Adrenal gland (tissue), 9 donors: ENCODE measurements at regions not wholly inside any gene's neighbourhood (a gene's known extent, or its start where the extent isn't known, plus 50 kb on each side); places are given as distances from the start of the nearest gene placed in this dataset.

Experiments used
- DNase-seq, 7 donors: peaks; one replicate each; pipeline ENCODE4 v3.0.0-alpha.2; 2019 to 2020
- H3K27ac ChIP-seq, 5 donors: fragments of 200-600 bp; sonication (generic) in 4 of 5; 1 replicate in 3 of 5; 2 replicates in 2 of 5; pipeline versions ENCODE4 v1.5.1 to v1.8.0; 2016 to 2020; ENCODE audit warnings: mild to moderate bottlenecking in 1 of 5
- H3K27me3 ChIP-seq: fragments of 200-600 bp; 2 replicates; pipeline ENCODE4 v1.8.0; 2021
- H3K36me3 ChIP-seq, 2 donors: fragments of 200-600 bp; replicated peaks in 1 of 2; 1 replicate in 1 of 2; 2 replicates in 1 of 2; pipeline versions ENCODE4 v1.5.1 to v1.8.0; 2018 to 2022
- H3K4me1 ChIP-seq, 2 donors: fragments of 200-600 bp; replicated peaks in 1 of 2; 1 replicate in 1 of 2; 2 replicates in 1 of 2; pipeline versions ENCODE4 v1.5.1 to v1.8.0; 2018 to 2021
- H3K4me3 ChIP-seq, 4 donors: fragments of 200-600 bp; sonication (generic) in 3 of 4; one replicate each; pipeline ENCODE4 v1.5.1; 2016 to 2018
- H3K9me3 ChIP-seq, 3 donors: fragments of 200-600 bp; sonication (generic) in 1 of 3; replicated peaks in 1 of 3; 1 replicate in 2 of 3; 2 replicates in 1 of 3; pipeline versions ENCODE4 v1.5.1 to v1.8.0; 2016 to 2021
- POLR2A ChIP-seq, 2 donors: fragments of 450-650 bp; IDR thresholded peaks; one replicate each; pipeline ENCODE4 v1.6.1; 2017; ENCODE audit warnings: antibody characterized with exemption in 2 of 2, mild to moderate bottlenecking in 2 of 2, moderate library complexity in 1 of 2
- WGBS, 4 donors: extraction: QIAGEN DNeasy Blood & Tissue Kit in 2 of 4; methylation state at CpG; one replicate each; pipeline versions ENCODE4 v1.1.5 to v1.1.7; 2013 to 2017; 5-methylcytosine and 5-hydroxymethylcytosine counted together
- intact Hi-C, 2 donors: fragments of 100-400 bp; cut with DNase I; formaldehyde crosslinking; loops; one replicate each; pipeline versions ENCODE4 v1.14.1 to v1.15.0; 2022 to 2023
- TF ChIP-seq, protein P1 (sequence below), 6 experiments: fragments of 450-650 bp in 4 of 6; fragments of 200-600 bp in 2 of 6; sonication (generic) in 1 of 6; IDR thresholded peaks; 1 replicate in 5 of 6; 2 replicates in 1 of 6; pipeline versions ENCODE4 v1.5.1 to v1.8.0; 2016 to 2021; ENCODE audit warnings: antibody characterized with exemption in 6 of 6, mild to moderate bottlenecking in 2 of 6, moderate library complexity in 1 of 6
- donor health status: healthy with polysubstance abuse.
- donor health status: Bipolar disorder and iron deficiency.
- donor health status: DM: yes; HTN: yes; CAD: no.
- donor health status: DM: no; HTN: no; CAD: no.
- donor health status: DM: no; HTN: no; CAD: no.

DNA sequence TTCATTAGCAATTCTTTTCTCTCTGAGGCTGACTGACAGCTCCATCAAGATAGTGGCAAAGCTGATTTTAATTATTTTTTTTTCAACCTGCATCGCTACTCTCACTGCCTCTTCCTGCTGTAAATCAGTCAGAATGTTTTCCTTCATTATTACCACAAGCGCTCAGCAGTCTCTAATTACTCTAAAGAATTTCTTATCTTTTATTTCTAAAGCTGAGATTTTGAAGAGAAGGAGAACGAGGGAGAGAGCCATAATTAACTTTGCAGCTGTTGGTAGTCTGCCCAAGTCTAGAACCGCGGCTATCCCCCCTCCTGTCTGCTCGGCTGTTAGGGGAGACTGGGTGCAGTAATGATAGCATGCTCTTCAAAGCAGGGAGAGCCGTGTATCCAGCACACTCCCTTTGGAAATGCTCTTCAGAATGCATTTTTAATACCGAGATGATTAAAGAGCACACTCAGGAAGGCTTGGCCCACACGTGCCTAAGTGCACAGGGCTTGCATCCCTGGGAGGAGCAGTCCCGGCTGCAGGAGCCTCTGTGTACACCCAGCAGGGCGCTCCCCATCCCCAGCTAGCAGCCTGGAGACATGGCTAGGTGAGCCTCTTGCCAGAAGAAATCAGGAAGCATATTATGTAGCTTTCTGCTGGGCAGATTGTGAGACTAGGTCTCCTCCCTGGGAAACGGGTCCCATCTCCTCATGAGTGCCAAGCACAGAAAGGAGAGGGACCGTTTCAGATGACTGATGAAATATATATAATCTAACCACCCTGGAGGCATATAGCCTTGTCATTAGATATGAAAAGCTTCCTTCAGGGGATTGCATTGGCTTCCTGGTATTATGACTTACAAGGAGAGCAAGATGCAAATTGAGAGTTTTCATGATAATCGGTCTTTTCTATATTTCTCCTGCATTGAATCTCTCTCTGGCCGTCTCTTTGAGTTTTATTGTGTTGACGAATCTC, 555.2 kb downstream of the CMPK2 start:
- H3K27me3 ChIP-seq: no peaks in the 10 kb centered on the region
- intact Hi-C loops: no loop called here
- no peaks in the 10 kb centered on the region for H3K4me1 ChIP-seq
- no peaks in the 10 kb centered on the region for H3K9me3 ChIP-seq
- no peak overlapping the region for H3K27ac ChIP-seq
- WGBS, 4 donors: 43 to 52% (median 50%) methylated on average over 16 of the region's 16 CpGs
- TF ChIP-seq, protein P1, sequence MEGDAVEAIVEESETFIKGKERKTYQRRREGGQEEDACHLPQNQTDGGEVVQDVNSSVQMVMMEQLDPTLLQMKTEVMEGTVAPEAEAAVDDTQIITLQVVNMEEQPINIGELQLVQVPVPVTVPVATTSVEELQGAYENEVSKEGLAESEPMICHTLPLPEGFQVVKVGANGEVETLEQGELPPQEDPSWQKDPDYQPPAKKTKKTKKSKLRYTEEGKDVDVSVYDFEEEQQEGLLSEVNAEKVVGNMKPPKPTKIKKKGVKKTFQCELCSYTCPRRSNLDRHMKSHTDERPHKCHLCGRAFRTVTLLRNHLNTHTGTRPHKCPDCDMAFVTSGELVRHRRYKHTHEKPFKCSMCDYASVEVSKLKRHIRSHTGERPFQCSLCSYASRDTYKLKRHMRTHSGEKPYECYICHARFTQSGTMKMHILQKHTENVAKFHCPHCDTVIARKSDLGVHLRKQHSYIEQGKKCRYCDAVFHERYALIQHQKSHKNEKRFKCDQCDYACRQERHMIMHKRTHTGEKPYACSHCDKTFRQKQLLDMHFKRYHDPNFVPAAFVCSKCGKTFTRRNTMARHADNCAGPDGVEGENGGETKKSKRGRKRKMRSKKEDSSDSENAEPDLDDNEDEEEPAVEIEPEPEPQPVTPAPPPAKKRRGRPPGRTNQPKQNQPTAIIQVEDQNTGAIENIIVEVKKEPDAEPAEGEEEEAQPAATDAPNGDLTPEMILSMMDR (IDR thresholded peaks at IDR 0.05): no peak
- TF ChIP-seq POLR2A (IDR thresholded peaks at IDR 0.05): no peak
- no peak for DNase-seq
- no peaks in the 10 kb centered on the region for H3K36me3 ChIP-seq
- no peak overlapping the region for H3K4me3 ChIP-seq

DNA sequence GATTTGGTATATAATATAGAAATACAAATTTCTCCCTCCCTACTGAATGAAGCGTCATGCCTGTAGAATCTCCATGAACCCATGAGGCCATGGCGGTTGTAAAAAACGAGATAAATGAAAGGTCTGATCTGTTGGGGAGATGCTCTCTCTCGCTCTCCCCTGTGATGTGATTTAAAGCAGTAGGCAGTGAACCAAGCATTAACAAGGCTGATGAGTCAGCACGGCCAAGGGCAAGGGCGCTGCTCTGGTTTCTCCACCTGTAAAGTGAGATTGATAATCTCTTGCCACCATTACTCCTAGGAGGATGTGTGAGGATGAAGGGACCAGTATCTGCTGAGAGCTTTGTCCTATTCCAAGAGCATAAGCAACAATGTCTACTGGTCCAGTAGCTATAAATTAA, 553.3 kb downstream of the CMPK2 start:
- intact Hi-C loops: no loop called here
- H3K4me1 ChIP-seq: no peaks in the 10 kb centered on the region
- no peak for DNase-seq

DNA sequence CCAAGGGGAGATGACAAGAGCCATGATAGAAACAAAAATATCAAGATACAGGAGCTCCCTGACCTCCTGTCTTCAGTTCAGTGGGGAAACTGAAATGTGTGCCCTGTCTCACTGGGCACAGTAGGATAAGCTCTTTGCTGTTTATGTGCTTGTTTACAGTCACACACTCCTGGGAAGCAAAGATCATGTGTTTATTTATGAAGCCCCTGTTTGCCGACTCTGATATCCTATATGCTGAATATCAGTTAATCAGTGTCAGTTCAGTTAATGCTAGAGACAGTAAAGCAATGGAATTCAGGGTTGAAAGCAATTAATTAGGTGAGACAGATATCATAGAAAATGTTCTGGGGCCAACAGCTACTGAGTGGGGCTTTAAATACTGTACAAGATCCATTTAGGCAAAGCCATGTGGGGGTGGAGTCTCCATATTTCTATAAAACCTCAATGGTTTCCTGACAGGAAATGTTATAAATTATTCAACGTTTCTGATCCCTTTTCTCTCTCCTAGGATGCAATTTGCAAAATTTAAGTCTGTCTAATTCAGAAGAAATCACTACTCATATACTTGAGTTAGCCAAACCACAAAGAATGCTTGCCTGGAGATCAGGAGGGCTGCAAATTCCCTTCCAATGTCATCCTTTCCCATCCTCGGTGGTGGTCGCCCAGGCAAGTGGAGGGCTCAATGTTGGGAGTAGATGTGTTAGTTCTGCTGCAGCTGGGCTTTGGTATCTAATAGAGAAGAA, 551.3 kb downstream of the CMPK2 start:
- Histone ChIP-seq H3K36me3 (no peaks in the 10 kb centered on the region), H3K27me3 (no peaks in the 10 kb centered on the region), H3K4me1 (no peaks in the 10 kb centered on the region), H3K9me3 (no peaks in the 10 kb centered on the region), H3K27ac (no peak overlapping the region), H3K4me3 (no peak overlapping the region)
- 48 to 57% (median 54%) methylated on average over 4 of the region's 4 CpGs for WGBS, 4 donors
- intact Hi-C loops: no loop called here
- TF ChIP-seq POLR2A (IDR thresholded peaks at IDR 0.05): no peak
- TF ChIP-seq, protein P1 (IDR thresholded peaks at IDR 0.05): no peak
- DNase-seq: no peak

More for the DNA sequence above, 553.3 kb downstream of the CMPK2 start:
- Histone ChIP-seq H3K36me3 (no peaks in the 10 kb centered on the region), H3K9me3 (no peaks in the 10 kb centered on the region), H3K27ac (no peak overlapping the region), H3K27me3 (no peaks in the 10 kb centered on the region), H3K4me3 (no peak overlapping the region)
- TF ChIP-seq, protein P1 (IDR thresholded peaks at IDR 0.05): no peak
- no peak for TF ChIP-seq POLR2A (IDR thresholded peaks at IDR 0.05)
- whole genome bisulfite sequencing, 4 donors: 38 to 53% (median 43%) methylated on average over 6 of the region's 6 CpGs

DNA sequence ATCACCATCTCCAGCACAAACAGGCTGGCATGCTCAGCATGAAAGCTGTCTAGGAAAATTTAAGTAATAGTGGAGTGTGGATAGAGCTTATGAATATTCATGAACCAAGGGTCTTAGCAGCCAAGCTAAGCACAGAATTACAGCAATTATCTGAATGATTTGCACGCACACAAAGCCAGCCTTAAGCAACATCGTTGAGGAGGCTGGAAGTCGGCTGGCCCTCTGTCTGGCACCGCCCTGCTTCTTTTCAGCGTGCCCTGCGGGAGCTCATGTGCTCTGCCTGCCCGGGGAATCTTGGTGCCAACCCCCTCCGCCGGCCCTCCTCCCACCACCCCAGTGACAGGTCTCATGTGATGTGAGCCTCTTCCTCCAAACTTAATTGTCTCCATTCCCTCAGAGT, 540.1 kb downstream of the CMPK2 start:
- H3K27me3 ChIP-seq: no peaks in the 10 kb centered on the region
- no peaks in the 10 kb centered on the region for H3K4me1 ChIP-seq
- no peaks in the 10 kb centered on the region for H3K9me3 ChIP-seq
- H3K36me3 ChIP-seq: no peaks in the 10 kb centered on the region
- TF ChIP-seq, protein P1 (IDR thresholded peaks at IDR 0.05): no peak
- TF ChIP-seq POLR2A (IDR thresholded peaks at IDR 0.05): no peak
- DNase-seq: no peak
- H3K27ac ChIP-seq: no peak overlapping the region
- no peak overlapping the region for H3K4me3 ChIP-seq
- 70 to 89% (median 77%) methylated on average over 9 of the region's 9 CpGs for WGBS, 4 donors
- intact Hi-C loops: no loop called here
